HEK293 (cell line): ENCODE measurements at regions not wholly inside any gene's neighbourhood (a gene's known extent, or its start where the extent isn't known, plus 50 kb on each side); places are given as distances from the start of the nearest gene placed in this dataset.

Experiments
- CTCF ChIP-seq: fragments of 450-650 bp; formaldehyde crosslinking; IDR thresholded peaks from 2 replicates; pipeline ENCODE4 v1.5.1; 2016; ENCODE audit warnings: missing biosample characterization, missing genetic modification characterization
- PATZ1 ChIP-seq: fragments of 450-650 bp; formaldehyde crosslinking; IDR thresholded peaks from 2 replicates; pipeline ENCODE4 v1.5.1; 2016; ENCODE audit warnings: missing biosample characterization, missing genetic modification characterization
- PRDM6 ChIP-seq: fragments of 450-650 bp; formaldehyde crosslinking; IDR thresholded peaks from 2 replicates; pipeline ENCODE4 v1.5.1; 2017; ENCODE audit warnings: missing biosample characterization, missing genetic modification characterization
- REST ChIP-seq: fragments of 450-650 bp; formaldehyde crosslinking; IDR thresholded peaks from 2 replicates; pipeline ENCODE4 v1.5.1; 2016; ENCODE audit warnings: missing biosample characterization, missing genetic modification characterization
- ZNF654 ChIP-seq: fragments of 450-650 bp; formaldehyde crosslinking; IDR thresholded peaks from 2 replicates; pipeline ENCODE4 v1.5.1; 2016; ENCODE audit warnings: low read depth, missing biosample characterization, missing genetic modification characterization
- ZNF692 ChIP-seq: fragments of 450-650 bp; formaldehyde crosslinking; IDR thresholded peaks from 2 replicates; pipeline ENCODE4 v1.5.1; 2016; ENCODE audit warnings: missing biosample characterization, missing genetic modification characterization
- ZNF768 ChIP-seq: fragments of 450-650 bp; formaldehyde crosslinking; IDR thresholded peaks from 2 replicates; pipeline ENCODE4 v1.5.1; 2018; ENCODE audit warnings: missing biosample characterization, mild to moderate bottlenecking, missing genetic modification characterization
- ZSCAN18 ChIP-seq: fragments of 450-650 bp; formaldehyde crosslinking; IDR thresholded peaks from 2 replicates; pipeline ENCODE4 v1.5.1; 2016; ENCODE audit warnings: missing biosample characterization, missing genetic modification characterization

GRCh38 chr11:8775332-8775731 lies 92.7 kb downstream of the RPL27A start:
- TF ChIP-seq CTCF (tag by site-specific recombination) = no peak
- TF ChIP-seq PATZ1 (tag by site-specific recombination) = no peak
- TF ChIP-seq PRDM6 = no peak
- no peak for TF ChIP-seq REST (tag by site-specific recombination)
- no peak for TF ChIP-seq ZNF768 (tag by site-specific recombination)
- no peak for TF ChIP-seq ZNF654 (tag by site-specific recombination)
- TF ChIP-seq ZNF692 (tag by site-specific recombination) = no peak
- TF ChIP-seq ZSCAN18 (tag by site-specific recombination) = no peak
